GM12865 (cell line): ENCODE measurements at regions not wholly inside any gene's neighbourhood (a gene's known extent, or its start where the extent isn't known, plus 50 kb on each side); places are given as distances from the start of the nearest gene placed in this dataset.
A peak's percentile ranks its signal among the peaks of the same experiment; 100 is the strongest.

Source experiments
- DNase-seq: peaks from one replicate; pipeline ENCODE4 v3.0.0; 2010; ENCODE audit warnings: low read depth
- H3K4me3 ChIP-seq: 2 replicates; pipeline ENCODE4 v1.5.1; 2011; ENCODE audit warnings: mild to moderate bottlenecking, low read depth, low read length, control low read depth
- CTCF ChIP-seq: IDR thresholded peaks from 2 replicates; pipeline ENCODE4 v1.5.1; 2011; ENCODE audit warnings: low read length, control low read depth, low read depth, inconsistent platforms; ENCODE audit not compliant: insufficient read depth; ENCODE audit errors: missing control alignments

GRCh38 chr17:71180801-71181385 is 939.9 kb upstream of the SOX9 start:
- TF ChIP-seq CTCF, result no peak
- H3K4me3 ChIP-seq, result no peak overlapping the region
- no peak for DNase-seq

GRCh38 chr17:71183066-71183660 is 937.7 kb upstream of the SOX9 start:
- DNase-seq, result no peak
- no peak for TF ChIP-seq CTCF

GRCh38 chr17:71184716-71185115 is 936.1 kb upstream of the SOX9 start:
- no peak for TF ChIP-seq CTCF
- H3K4me3 ChIP-seq, result no peak overlapping the region
- no peak for DNase-seq

More at GRCh38 chr17:71183066-71183660, 937.7 kb upstream of the SOX9 start:
- no peak overlapping the region for H3K4me3 ChIP-seq

- DNase-seq, result no peak
- no peak for TF ChIP-seq CTCF
- H3K4me3 ChIP-seq, result no peak overlapping the region
These were observed 933.5 kb upstream of the SOX9 start for GRCh38 chr17:71187145-71187878.

GRCh38 chr17:71188811-71189492 is 931.9 kb upstream of the SOX9 start:
- peak; percentile 6 for DNase-seq
- TF ChIP-seq CTCF, result no peak
- H3K4me3 ChIP-seq, result no peak overlapping the region

GRCh38 chr17:71189493-71189831 is 931.4 kb upstream of the SOX9 start:
- DNase-seq, result no peak
- TF ChIP-seq CTCF, result no peak
- no peak overlapping the region for H3K4me3 ChIP-seq
